Medulla oblongata (tissue), 1 donor: ENCODE measurements at regions not wholly inside any gene's neighbourhood (a gene's known extent, or its start where the extent isn't known, plus 50 kb on each side); places are given as distances from the start of the nearest gene placed in this dataset.
"Not testable (repeated sequence)": the region's sequence is repeated elsewhere in the genome, so short reads cannot be mapped to it uniquely, and the experiment has no call there.

Experiments
- DNase-seq: peaks from one replicate; pipeline ENCODE4 v3.0.0-alpha.2; 2015; ENCODE audit errors: extremely low spot score

DNA sequence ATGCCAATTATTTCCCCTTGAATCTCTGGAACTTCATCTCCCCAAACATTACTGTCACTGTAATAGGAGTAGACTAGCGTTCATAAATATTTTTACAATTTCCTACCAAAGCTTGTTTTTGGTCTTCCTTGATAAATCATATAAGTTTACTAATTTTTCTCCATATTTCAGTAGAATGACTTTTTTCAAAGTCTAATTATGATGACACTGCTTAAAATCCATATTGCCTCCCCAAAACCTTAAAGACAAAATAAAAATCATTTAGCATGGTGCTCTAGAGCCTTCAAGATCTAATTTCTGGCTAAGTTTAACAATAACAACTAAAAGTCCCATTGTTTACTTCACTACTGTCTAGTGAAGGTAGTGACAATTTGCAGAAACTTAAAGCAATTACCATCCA lies 474.2 kb upstream of the CHRM3 start:
- DNase-seq, result no peak

DNA sequence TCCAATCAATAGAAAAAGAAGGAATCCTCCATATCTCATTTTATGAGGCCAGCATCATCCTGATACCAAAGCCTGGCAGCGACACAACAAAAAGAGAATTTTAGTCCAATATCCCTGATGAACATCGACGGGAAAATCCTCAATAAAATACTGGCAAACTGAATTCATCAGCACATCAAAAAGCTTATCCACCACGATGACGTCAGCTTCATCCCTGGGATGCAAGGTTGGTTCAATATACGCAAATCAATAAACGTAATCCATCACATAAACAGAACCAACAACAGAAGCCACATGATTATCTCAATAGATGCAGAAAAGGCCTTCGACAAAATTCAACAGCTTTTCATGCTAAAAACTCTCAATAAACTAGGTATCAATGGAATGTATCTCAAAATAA lies 483.6 kb upstream of the CHRM3 start:
- DNase-seq, result not testable (repeated sequence)

- no peak for DNase-seq
Measured at GRCh38 chr1:238900334-238900865, 486.0 kb upstream of the CHRM3 start.

GRCh38 chr1:238898856-238899255 lies 487.5 kb upstream of the CHRM3 start:
- DNase-seq, result no peak

DNA sequence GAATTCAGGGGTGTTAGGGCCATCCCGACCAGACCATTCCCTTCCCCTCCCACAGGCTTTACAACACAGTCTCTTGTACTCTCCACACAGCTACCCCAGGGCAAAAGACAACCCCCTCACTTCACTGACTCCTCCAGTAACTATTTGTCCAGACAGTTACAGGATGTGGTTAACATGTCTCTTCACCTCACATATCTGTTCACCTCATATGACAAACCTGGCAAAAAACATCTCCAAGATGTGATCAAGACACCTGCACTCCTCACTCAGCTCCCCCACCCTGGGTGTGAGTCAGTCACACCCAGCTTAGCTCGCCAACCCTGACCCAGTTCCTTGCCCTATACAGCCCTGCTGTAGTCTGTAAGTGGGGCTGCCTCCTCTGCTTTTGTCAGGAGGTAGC lies 490.5 kb upstream of the CHRM3 start:
- no peak for DNase-seq

GRCh38 chr1:238892612-238893011 lies 493.8 kb upstream of the CHRM3 start:
- no peak for DNase-seq

GRCh38 chr1:238861342-238862066 lies 524.9 kb upstream of the CHRM3 start:
- DNase-seq, result no peak

- no peak for DNase-seq
Measured at GRCh38 chr1:238833919-238834318, 552.4 kb upstream of the CHRM3 start.

- DNase-seq, result no peak
Measured at GRCh38 chr1:238832106-238832505, 554.3 kb upstream of the CHRM3 start.

DNA sequence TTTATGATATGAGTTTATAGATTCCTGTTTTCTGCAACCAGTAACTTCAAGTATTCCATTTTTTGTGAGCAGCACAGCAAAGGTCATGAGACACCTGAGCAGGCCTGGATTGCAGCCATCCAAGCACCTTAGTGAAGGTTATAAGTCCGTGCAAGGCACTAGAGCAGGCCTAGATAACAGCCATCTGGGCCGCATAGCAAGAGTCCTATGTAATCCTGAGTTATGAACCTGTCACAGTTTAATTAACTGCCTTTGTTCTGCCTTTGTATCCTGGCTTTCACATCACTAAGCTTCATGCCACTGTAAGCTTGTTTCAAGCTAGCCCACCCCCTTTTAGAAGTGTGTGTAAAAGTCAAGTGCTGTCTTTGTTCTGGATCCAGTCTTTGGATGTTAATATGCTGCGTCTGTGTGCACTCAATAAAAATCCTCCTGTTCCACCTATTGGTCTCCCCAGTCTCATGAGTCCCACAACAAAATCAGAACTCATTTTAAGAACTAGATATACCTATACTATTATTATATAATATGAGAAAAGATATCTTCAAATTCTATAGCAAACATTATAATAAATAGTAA lies 556.2 kb upstream of the CHRM3 start:
- no peak for DNase-seq

DNA sequence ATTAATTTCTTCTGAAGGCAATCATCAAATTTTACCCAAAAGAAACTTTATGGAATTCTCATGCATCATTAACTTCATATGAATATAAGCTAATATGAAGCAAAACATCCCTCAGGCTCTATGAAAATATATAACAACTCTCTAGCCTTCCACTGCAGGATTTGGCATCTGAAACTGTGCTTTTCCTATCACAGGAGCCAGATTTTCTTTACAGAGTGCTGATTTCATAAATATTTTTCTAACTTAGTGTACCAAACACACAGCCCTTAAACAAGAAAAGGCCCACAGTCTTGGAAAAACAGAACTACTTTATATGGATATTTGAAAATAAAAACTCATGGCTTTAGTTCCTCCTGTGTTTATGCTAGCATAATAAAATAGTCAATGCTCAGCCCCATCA lies 559.5 kb upstream of the CHRM3 start:
- no peak for DNase-seq

DNA sequence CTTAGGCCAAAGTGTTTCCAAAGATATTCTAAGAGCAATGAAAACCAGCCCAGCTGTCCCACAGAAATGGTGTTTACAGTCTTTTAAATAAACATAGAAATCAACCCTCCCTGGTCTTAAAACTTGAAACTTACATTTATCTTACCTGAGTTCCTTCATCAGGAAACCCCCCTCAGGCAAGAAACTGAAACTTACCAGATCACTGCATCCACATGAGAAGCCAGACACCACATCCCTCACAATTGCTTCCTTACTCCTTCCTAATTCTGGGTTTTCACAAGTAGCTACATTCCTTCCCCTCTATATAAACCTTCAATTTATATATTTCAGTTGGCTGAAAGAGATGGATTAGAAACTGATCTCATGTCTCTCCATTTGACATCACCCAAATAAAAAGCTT lies 563.0 kb upstream of the CHRM3 start:
- DNase-seq, result no peak

DNA sequence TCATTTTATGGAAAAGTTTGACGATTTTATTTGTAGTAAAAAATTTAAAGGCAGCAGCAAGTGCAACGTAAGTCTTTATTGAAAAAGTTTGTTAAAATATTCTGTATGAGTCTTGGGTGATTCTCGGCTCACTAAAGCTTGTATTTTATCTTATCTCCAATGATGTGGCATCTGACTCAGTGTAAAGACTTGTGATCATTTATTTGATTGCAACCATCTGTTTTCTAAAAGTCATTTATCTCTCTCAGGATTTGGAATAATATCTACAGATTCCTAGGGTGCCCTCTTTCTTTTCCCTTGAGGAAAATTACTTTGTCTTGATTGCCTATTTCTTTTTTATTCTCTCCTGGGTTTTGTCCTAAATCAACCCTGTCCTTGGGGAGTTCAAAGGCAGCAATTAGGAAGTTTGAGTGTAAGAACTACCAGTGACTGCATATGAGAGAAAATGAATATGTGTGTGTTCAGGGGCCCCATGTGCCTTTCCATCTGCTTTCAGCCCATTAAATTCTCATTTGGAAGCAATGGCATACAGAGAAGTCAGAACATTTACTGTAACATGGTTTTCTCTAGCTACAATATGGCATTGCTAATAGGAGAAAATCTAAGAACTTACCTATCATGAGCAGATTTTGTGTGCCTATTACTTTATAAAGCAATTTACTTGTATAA lies 575.0 kb upstream of the CHRM3 start:
- no peak for DNase-seq

- no peak for DNase-seq
Measured at GRCh38 chr1:238790882-238791281, 595.5 kb upstream of the CHRM3 start.

DNA sequence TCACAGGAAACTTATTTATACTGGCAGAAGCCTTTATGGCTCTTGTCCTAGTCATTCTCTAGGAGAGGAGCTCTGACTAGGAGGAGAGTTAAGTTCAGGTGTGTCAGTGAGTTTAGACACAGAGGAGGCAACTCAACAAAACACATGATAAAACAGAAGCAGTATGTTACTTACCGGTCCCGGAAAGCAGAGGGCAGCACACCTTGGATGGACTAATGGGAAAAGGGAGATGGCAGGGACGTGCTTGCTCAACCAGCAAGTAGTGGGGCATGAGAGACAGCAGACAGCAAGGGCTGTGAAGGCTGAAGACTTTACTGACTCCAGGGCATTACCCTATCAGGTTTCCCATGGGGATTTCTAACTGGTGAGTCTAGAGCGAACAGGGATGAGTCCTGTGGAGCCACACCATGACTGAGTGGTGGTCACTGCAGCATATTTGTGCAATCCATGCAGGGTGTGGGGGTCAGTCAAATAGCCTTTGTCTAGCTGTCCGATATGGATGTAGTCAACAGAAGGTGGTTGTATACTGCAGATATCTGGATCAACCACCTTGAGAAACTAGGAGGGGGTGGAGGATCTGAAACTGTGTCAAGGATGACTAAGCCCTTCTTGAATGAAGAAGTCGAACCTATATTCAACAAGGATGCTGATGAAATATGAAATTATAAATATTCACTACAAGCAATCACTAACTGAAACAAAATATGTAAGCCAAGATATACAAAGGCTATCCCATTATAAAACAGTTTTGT lies 596.3 kb upstream of the CHRM3 start:
- DNase-seq, result no peak

GRCh38 chr1:238787471-238787870 lies 598.9 kb upstream of the CHRM3 start:
- no peak for DNase-seq

GRCh38 chr1:238783633-238784032 lies 602.7 kb upstream of the CHRM3 start:
- no peak for DNase-seq

DNA sequence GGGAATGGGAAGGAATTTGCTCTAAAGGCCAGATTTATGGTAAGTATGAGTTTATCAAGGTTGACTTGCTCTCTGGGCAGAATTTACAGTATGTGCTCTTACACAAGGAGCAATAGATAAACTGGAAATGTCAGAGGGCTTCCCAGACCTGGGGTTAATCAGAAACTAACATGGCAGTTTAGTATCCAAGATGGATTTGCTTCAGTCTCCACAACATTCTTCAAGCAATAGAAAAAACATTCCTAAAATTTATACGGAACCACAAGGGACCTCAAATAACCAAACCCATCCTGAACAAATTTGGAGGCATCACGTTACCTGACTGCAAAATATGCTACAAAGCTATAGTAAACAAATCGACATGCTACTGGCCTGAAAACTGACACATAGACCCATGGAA lies 606.7 kb upstream of the CHRM3 start:
- DNase-seq, result no peak

- DNase-seq, result no peak
Measured at GRCh38 chr1:238778113-238778512, 608.3 kb upstream of the CHRM3 start.

- no peak for DNase-seq
Measured at GRCh38 chr1:238777551-238777950, 608.8 kb upstream of the CHRM3 start.

- DNase-seq, result no peak
Measured at GRCh38 chr1:238776126-238776525, 610.2 kb upstream of the CHRM3 start.

GRCh38 chr1:238772322-238772721 lies 614.0 kb upstream of the CHRM3 start:
- no peak for DNase-seq
